T-helper 2 cell treated with Interferon-gamma antibody and Interleukin-4, amounts not matched to agents 100 ng/mL and 5 ng/mL, for 36 hours (primary cell): ENCODE measurements at regions not wholly inside any gene's neighbourhood (a gene's known extent, or its start where the extent isn't known, plus 50 kb on each side); places are given as distances from the start of the nearest gene placed in this dataset.

Experiments used
- intact Hi-C: fragments of 100-400 bp; cut with micrococcal nuclease; formaldehyde crosslinking; loops from one replicate; pipeline ENCODE4 v1.15.1; 2023

- intact Hi-C loops, result no loop called here
Measured at GRCh38 chr13:31955741-31956140, 75.8 kb upstream of the FRY start.

- intact Hi-C loops, result no loop called here
Measured at GRCh38 chr13:31956980-31957644, 74.5 kb upstream of the FRY start.

GRCh38 chr13:31957772-31958171, 73.8 kb upstream of the FRY start:
- intact Hi-C loops, result no loop called here

GRCh38 chr13:31962731-31963370, 68.7 kb upstream of the FRY start:
- intact Hi-C loops, result no loop called here

GRCh38 chr13:31963631-31964030, 67.9 kb upstream of the FRY start:
- intact Hi-C loops, result no loop called here

GRCh38 chr13:31964168-31964567, 67.4 kb upstream of the FRY start:
- intact Hi-C loops, result no loop called here

- intact Hi-C loops, result no loop called here
Measured at GRCh38 chr13:31965361-31966066, 66.1 kb upstream of the FRY start.

- intact Hi-C loops, result no loop called here
Measured at GRCh38 chr13:31967155-31967554, 64.4 kb upstream of the FRY start.

- intact Hi-C loops, result no loop called here
Measured at GRCh38 chr13:31968473-31968872, 63.1 kb upstream of the FRY start.

- intact Hi-C loops, result no loop called here
Measured at GRCh38 chr13:31970231-31970930, 61.2 kb upstream of the FRY start.

- intact Hi-C loops, result no loop called here
Measured at GRCh38 chr13:31972453-31972852, 59.1 kb upstream of the FRY start.

GRCh38 chr13:31978021-31978420, 53.6 kb upstream of the FRY start:
- intact Hi-C loops, result no loop called here

GRCh38 chr13:31980830-31981229, 50.7 kb upstream of the FRY start:
- intact Hi-C loops, result no loop called here
